ENCODE measurements at regions not wholly inside any gene's neighbourhood (a gene's known extent, or its start where the extent isn't known, plus 50 kb on each side); places are given as distances from the start of the nearest gene placed in this dataset.

GRCh38 chr9:96084331-96084734, 208.8 kb downstream of the ERCC6L2 start:
- Mint-ChIP-seq H3K9me3 (no peaks in the 10 kb centered on the region), H3K27me3 (peaks cover 30 to 32% of the 10 kb centered on the region in 2 donors), H3K27ac (no peak overlapping the region), H3K36me3 (no peaks in the 10 kb centered on the region), H3K4me3 (peak overlapping the region; percentile 1), H3K4me1 (ENCODE audit: low read depth in 2 of 2) (peaks cover 8% of the 10 kb centered on the region in 2 donors)
- ATAC-seq = no peak
- no peak for DNase-seq (ENCODE audit: low spot score)

DNA sequence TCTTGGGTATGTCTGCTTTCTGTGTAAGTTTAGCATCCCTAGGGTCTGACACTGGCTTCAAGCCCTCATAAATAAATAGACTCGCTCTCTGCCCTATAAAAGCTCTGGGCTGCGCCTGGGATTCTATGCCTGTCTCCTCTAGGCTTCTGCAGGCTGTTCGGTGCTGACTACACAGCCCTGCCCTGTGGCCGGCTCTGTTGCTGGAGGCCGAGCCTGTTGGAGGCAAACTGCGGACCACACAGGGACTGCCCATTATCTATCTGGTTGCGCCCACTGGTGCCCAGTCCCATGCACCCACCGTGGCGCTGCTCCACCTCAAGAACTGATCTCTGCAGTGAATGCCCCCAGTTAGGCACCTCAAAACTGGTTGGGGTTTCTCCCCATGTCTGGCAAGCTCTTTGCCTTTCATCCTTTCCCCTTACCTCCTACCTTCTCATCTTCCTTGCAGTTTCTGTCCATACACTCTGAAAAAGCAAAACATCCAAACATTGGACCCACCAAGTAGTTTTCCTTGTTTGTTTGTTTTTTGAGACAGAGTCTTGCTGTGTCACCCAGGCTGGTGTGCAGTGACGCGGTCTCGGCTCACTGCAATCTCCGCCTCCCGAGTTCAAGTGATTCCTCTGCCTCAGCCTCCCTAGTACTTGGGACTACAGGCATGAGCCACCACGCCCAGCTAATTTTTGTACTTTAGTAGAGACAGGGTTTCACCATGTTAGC, 207.2 kb downstream of the ERCC6L2 start:
- Mint-ChIP-seq H3K4me1 (ENCODE audit: low read depth in 2 of 2) (peaks cover 8% of the 10 kb centered on the region in 2 donors), H3K36me3 (no peaks in the 10 kb centered on the region), H3K4me3 (no peak overlapping the region), H3K27ac (peak overlapping the region in 1 of 2 donors; percentile 11), H3K27me3 (peaks cover 22 to 23% of the 10 kb centered on the region in 2 donors), H3K9me3 (no peaks in the 10 kb centered on the region)
- ATAC-seq (peak in 1 of 2 donors; percentile 28), DNase-seq (ENCODE audit: low spot score) (no peak)

DNA sequence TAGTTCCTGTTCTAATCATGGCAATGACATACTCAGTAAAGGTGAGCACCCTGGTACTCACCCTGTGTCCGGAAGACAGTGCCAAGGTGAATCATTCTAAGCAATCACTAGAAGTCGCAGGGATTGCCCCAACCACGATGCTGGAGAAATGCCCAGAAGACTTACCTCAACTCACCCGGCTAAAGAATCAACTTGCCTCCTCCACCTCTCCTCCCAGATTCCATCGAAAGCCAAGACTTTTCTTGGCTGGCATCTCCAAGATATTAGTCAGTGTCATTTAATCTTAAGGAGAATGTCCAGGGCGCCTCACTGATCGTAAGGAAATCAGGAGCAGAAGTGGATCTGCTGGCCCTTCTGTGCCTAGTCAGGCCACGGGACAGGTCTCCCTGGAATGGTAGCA, 204.9 kb downstream of the ERCC6L2 start:
- no peak for ATAC-seq
- no peaks in the 10 kb centered on the region for H3K9me3 Mint-ChIP-seq
- H3K27ac Mint-ChIP-seq = no peak overlapping the region
- DNase-seq (ENCODE audit: low spot score) = no peak
- peaks cover 8% of the 10 kb centered on the region in 2 donors for H3K4me1 Mint-ChIP-seq (ENCODE audit: low read depth in 2 of 2)
- no peaks in the 10 kb centered on the region for H3K36me3 Mint-ChIP-seq
- no peak overlapping the region for H3K4me3 Mint-ChIP-seq
- peaks cover 8 to 22% of the 10 kb centered on the region in 2 donors for H3K27me3 Mint-ChIP-seq

DNA sequence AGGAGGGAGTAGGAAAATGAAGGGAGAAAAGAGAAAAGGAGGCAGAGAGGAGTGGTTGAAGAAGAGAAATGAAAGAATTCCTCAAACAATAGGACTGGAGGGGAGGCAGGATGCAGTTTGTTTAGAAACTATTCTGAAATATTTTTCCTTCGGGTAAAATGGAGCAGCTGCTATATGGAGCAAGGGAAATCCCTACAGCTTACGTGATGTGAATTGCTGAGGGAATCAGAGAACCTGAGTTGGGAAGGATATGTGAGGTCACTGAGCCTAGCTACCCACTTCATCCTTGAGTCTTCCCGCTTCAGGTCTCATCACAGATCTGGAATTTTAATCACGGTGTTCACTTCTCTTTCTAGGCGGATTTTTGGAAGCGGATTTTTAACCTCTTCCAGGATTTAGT, 204.3 kb downstream of the ERCC6L2 start:
- no peak overlapping the region for H3K27ac Mint-ChIP-seq
- no peaks in the 10 kb centered on the region for H3K9me3 Mint-ChIP-seq
- no peaks in the 10 kb centered on the region for H3K36me3 Mint-ChIP-seq
- peaks cover 8 to 22% of the 10 kb centered on the region in 2 donors for H3K27me3 Mint-ChIP-seq
- no peak overlapping the region for H3K4me3 Mint-ChIP-seq
- no peak for DNase-seq (ENCODE audit: low spot score)
- ATAC-seq = no peak
- peaks cover 8 to 14% of the 10 kb centered on the region in 2 donors for H3K4me1 Mint-ChIP-seq (ENCODE audit: low read depth in 2 of 2)

DNA sequence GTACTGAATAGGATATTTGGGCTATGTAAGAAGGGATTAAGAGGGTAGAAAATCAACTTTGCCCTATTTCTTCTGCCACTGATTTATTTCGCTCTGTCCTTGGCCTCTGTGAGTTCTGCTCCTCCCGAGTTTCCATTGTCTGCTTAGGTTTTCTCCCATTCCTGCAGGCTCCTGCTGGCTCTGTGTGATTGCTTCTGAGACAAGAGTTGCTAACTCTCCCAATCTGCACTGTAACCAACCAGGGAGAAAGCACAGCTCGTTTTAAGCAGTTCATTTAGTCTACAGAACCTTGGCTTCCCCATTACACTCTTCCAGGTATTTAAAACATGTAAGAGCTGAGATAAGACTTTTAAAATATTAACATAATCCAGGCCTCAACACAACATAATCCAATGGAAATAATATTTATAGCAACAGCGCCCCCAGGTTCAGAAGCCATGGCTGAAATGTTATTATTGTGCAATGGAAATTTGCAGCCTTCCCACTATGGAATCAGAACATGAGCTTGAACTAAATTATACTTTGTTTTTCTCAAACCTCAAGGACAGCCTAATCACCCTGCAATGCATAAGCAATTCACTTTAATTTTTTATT, 203.5 kb downstream of the ERCC6L2 start:
- no peak overlapping the region for H3K27ac Mint-ChIP-seq
- no peaks in the 10 kb centered on the region for H3K36me3 Mint-ChIP-seq
- DNase-seq (ENCODE audit: low spot score) (no peak), ATAC-seq (no peak)
- peaks cover 3 to 11% of the 10 kb centered on the region in 2 donors for H3K4me1 Mint-ChIP-seq (ENCODE audit: low read depth in 2 of 2)
- no peak overlapping the region for H3K4me3 Mint-ChIP-seq
- no peaks in the 10 kb centered on the region for H3K9me3 Mint-ChIP-seq
- peaks cover 8 to 24% of the 10 kb centered on the region in 2 donors for H3K27me3 Mint-ChIP-seq

GRCh38 chr9:96075757-96076156, 200.3 kb downstream of the ERCC6L2 start:
- Mint-ChIP-seq H3K27me3 (peaks cover 5 to 21% of the 10 kb centered on the region in 2 donors), H3K27ac (no peak overlapping the region), H3K4me3 (no peak overlapping the region), H3K36me3 (no peaks in the 10 kb centered on the region), H3K9me3 (no peaks in the 10 kb centered on the region), H3K4me1 (ENCODE audit: low read depth in 2 of 2) (peaks cover 3 to 10% of the 10 kb centered on the region in 2 donors)
- DNase-seq (ENCODE audit: low spot score) (no peak), ATAC-seq (no peak)

DNA sequence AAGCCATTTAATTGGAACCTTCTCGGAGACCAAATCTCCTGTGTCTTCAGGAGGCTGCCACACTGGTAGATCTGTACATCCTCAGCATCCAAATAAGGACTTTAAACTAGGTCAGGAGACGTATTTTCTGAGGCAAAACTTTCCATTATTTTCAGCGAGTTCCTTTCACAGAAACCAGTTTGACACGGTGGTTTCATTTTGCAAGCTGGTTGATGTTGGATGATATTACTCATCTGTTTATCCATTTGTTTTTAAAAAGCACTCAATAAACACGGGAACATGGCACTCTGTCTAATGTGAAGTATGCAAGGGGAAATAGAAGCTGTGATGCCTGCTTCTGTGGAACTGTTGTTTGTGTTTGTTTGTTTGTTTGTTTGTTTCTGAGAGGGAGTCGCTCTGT, 199.6 kb downstream of the ERCC6L2 start:
- H3K36me3 Mint-ChIP-seq = no peaks in the 10 kb centered on the region
- H3K4me3 Mint-ChIP-seq = peak overlapping the region; percentile 20
- peak in 1 of 2 donors; percentile 43 for ATAC-seq

GRCh38 chr9:96073531-96074480, 198.3 kb downstream of the ERCC6L2 start:
- no peak for DNase-seq (ENCODE audit: low spot score)
- Mint-ChIP-seq H3K4me3 (no peak overlapping the region), H3K4me1 (ENCODE audit: low read depth in 2 of 2) (peaks cover 3 to 10% of the 10 kb centered on the region in 2 donors), H3K9me3 (no peaks in the 10 kb centered on the region), H3K36me3 (no peaks in the 10 kb centered on the region), H3K27me3 (peaks cover 13 to 21% of the 10 kb centered on the region in 2 donors), H3K27ac (no peak overlapping the region)
- ATAC-seq = no peak

More for the DNA sequence above, 199.6 kb downstream of the ERCC6L2 start:
- peaks cover 8 to 17% of the 10 kb centered on the region in 2 donors for H3K27me3 Mint-ChIP-seq
- no peaks in the 10 kb centered on the region for H3K9me3 Mint-ChIP-seq
- H3K27ac Mint-ChIP-seq = no peak overlapping the region
- DNase-seq (ENCODE audit: low spot score) = no peak
- H3K4me1 Mint-ChIP-seq (ENCODE audit: low read depth in 2 of 2) = peaks cover 3 to 10% of the 10 kb centered on the region in 2 donors

DNA sequence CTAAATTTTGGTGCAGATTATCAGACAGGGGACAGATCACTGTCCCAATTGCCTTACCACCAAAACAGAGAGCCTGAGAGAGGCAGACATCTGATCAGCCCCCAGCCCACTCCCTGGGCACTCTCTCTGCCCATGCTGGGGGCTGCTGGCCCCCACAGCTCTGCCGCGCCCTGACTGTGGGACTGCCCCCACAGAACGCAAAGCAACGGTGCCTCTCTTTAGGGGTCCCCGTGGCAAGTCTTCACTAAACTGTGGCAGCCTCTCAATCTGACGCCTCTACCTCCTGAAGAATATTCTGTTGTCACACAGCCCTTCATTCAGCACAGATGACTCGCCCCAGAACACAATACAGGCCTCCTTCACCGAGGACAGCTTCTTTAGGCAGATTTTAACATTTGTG, 197.4 kb downstream of the ERCC6L2 start:
- H3K36me3 Mint-ChIP-seq = no peaks in the 10 kb centered on the region
- H3K4me1 Mint-ChIP-seq (ENCODE audit: low read depth in 2 of 2) = peaks cover 3 to 10% of the 10 kb centered on the region in 2 donors

GRCh38 chr9:96071815-96072124, 196.3 kb downstream of the ERCC6L2 start:
- DNase-seq (ENCODE audit: low spot score) = no peak
- Mint-ChIP-seq H3K27ac (no peak overlapping the region), H3K36me3 (no peaks in the 10 kb centered on the region), H3K4me1 (ENCODE audit: low read depth in 2 of 2) (peaks cover 3 to 10% of the 10 kb centered on the region in 2 donors), H3K27me3 (peaks cover 13 to 19% of the 10 kb centered on the region in 2 donors), H3K9me3 (no peaks in the 10 kb centered on the region), H3K4me3 (no peak overlapping the region)
- ATAC-seq = no peak

More for the DNA sequence above, 197.4 kb downstream of the ERCC6L2 start:
- peaks cover 13 to 22% of the 10 kb centered on the region in 2 donors for H3K27me3 Mint-ChIP-seq
- no peak overlapping the region for H3K4me3 Mint-ChIP-seq
- H3K9me3 Mint-ChIP-seq = no peaks in the 10 kb centered on the region
- no peak overlapping the region for H3K27ac Mint-ChIP-seq
- ATAC-seq (no peak), DNase-seq (ENCODE audit: low spot score) (no peak)

DNA sequence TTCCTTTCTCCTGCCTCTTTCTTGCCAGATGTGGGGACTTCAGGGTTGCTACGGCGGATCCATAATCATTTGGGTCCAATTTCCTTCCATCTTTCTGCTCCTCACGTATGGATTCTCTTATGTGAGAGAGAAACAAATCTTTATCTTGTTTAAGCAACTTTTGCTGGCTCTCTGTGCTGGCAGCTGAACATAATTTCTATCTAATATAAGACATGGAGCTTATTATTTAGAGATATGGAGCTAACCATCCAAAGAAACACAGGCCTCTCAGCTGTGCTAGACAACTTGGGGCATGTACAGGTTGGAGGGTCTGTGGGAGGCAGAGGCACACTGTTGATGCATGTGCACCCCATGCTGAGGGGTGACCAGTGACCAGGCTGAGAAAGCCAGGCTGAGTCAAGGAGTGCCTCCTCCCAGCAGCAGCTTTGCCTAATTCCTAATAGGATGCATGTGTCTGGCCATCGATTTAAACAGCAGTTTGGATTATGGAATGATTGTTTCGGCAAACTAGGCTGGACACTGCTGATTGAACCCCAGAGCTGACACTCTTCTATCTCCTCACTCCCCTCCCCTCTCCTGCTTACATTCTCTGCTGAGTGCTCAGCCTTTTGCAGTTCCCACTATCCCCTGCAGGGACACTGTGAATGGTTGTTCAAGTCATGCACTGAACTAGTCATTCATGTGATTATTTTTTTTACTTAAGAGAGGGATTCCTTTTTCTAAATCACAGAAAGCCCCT, 195.8 kb downstream of the ERCC6L2 start:
- peaks cover 13 to 19% of the 10 kb centered on the region in 2 donors for H3K27me3 Mint-ChIP-seq
- ATAC-seq (peak in 1 of 2 donors; percentile 52), DNase-seq (ENCODE audit: low spot score) (no peak)
- H3K4me3 Mint-ChIP-seq = no peak overlapping the region
- H3K4me1 Mint-ChIP-seq (ENCODE audit: low read depth in 2 of 2) = peaks cover 3 to 10% of the 10 kb centered on the region in 2 donors
- no peaks in the 10 kb centered on the region for H3K36me3 Mint-ChIP-seq
- no peaks in the 10 kb centered on the region for H3K9me3 Mint-ChIP-seq
- H3K27ac Mint-ChIP-seq = no peak overlapping the region

DNA sequence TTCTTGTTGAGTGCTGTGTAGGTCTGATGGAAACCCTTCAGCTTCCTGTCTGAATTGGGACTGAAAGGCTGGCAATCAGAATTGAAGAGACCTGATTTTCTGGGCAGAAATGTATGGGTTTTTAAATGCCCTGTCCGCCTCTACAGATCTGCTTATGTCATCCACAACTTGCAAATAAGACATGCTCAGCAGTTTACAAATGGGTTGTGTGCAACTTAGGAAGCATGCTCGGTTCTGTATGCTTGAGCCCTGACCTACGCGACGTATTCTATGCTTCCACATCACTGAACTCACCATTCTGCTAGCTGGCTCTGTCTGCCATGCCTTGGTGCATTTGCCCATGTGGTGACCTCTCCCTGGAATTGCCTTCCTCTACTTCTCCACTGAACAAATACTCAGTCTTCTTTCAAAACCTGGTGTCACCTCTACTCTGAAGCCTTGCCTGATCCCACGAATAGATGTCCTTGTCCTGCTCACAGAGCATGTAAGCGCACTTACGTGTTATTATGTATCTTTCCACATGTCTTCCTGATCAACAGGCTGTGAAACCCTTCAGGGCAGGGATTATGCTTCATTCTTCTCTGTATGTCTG, 194.2 kb downstream of the ERCC6L2 start:
- H3K4me1 Mint-ChIP-seq (ENCODE audit: low read depth in 2 of 2) = peaks cover 4 to 5% of the 10 kb centered on the region in 2 donors
- no peaks in the 10 kb centered on the region for H3K36me3 Mint-ChIP-seq
- DNase-seq (ENCODE audit: low spot score) (no peak), ATAC-seq (no peak)
- no peak overlapping the region for H3K27ac Mint-ChIP-seq
- no peak overlapping the region for H3K4me3 Mint-ChIP-seq
- no peaks in the 10 kb centered on the region for H3K9me3 Mint-ChIP-seq
- H3K27me3 Mint-ChIP-seq = peaks cover 13 to 19% of the 10 kb centered on the region in 2 donors

GRCh38 chr9:96068511-96068910, 193.0 kb downstream of the ERCC6L2 start:
- DNase-seq (ENCODE audit: low spot score) = no peak
- H3K27ac Mint-ChIP-seq = no peak overlapping the region
- H3K4me3 Mint-ChIP-seq = no peak overlapping the region
- peaks cover 0 to 8% of the 10 kb centered on the region in 2 donors for H3K4me1 Mint-ChIP-seq (ENCODE audit: low read depth in 2 of 2)
- H3K9me3 Mint-ChIP-seq = no peaks in the 10 kb centered on the region
- peaks cover 13 to 16% of the 10 kb centered on the region in 2 donors for H3K27me3 Mint-ChIP-seq
- no peaks in the 10 kb centered on the region for H3K36me3 Mint-ChIP-seq
- ATAC-seq = no peak
